HT1080 (cell line): ENCODE measurements at regions not wholly inside any gene's neighbourhood (a gene's known extent, or its start where the extent isn't known, plus 50 kb on each side); places are given as distances from the start of the nearest gene placed in this dataset.
"Not testable (repeated sequence)": the region's sequence is repeated elsewhere in the genome, so short reads cannot be mapped to it uniquely, and the experiment has no call there.

Source experiments
- DNase-seq: peaks from one replicate; pipeline ENCODE4 v3.0.0-alpha.2; 2015; ENCODE audit warnings: low read depth

DNA sequence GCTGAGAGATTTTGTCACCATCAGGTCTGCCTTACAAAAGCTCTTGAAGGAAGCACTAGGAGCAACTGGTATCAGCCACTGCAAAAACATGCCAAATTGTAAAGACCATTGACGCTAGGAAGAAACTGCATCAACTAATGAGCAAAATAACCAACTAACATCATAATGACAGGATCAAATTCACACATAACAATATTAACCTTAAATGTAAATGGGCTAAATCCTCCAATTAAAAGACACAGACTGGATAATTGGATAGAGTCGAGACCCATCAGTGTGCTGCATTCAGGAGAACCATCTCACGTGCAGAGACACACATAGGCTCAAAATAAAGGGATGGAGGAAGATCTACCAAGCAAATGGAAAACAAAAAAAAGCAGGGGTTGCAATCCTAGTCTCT is 53.1 kb upstream of the SELENOP start:
- not testable (repeated sequence) for DNase-seq
